ENCODE measurements at regions not wholly inside any gene's neighbourhood (a gene's known extent, or its start where the extent isn't known, plus 50 kb on each side); places are given as distances from the start of the nearest gene placed in this dataset.

DNA sequence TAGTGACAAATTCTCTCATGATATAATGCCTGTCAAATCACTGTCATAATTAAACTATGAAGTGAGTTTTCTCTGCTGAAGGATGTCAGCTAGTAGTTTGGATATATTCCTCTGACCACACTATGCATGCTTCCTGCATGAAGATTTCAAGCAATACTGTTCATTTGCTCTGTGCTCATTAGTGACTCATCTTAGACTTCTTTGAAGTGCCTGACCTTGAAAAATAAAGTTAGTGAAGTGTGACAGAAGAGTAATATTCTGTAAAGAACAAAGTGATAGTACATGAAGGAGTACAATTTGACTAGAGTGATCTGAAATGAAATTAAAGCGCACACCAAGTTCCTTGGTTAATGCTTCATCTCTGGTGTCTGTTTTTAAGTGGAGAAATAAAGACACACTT, 629.5 kb upstream of the ANO3 start:
- TF ChIP-seq, protein P1, sequence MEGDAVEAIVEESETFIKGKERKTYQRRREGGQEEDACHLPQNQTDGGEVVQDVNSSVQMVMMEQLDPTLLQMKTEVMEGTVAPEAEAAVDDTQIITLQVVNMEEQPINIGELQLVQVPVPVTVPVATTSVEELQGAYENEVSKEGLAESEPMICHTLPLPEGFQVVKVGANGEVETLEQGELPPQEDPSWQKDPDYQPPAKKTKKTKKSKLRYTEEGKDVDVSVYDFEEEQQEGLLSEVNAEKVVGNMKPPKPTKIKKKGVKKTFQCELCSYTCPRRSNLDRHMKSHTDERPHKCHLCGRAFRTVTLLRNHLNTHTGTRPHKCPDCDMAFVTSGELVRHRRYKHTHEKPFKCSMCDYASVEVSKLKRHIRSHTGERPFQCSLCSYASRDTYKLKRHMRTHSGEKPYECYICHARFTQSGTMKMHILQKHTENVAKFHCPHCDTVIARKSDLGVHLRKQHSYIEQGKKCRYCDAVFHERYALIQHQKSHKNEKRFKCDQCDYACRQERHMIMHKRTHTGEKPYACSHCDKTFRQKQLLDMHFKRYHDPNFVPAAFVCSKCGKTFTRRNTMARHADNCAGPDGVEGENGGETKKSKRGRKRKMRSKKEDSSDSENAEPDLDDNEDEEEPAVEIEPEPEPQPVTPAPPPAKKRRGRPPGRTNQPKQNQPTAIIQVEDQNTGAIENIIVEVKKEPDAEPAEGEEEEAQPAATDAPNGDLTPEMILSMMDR (IDR thresholded peaks at IDR 0.05), result no peak
- TF ChIP-seq POLR2A (IDR thresholded peaks at IDR 0.05), result no peak

All from adrenal gland (tissue), 5 donors.